Endodermal cell (in vitro differentiated cells): ENCODE measurements at regions not wholly inside any gene's neighbourhood (a gene's known extent, or its start where the extent isn't known, plus 50 kb on each side); places are given as distances from the start of the nearest gene placed in this dataset.

Experiments used
- DNase-seq: peaks from one replicate; pipeline ENCODE4 v3.0.0-alpha.2; 2017
- H3K27ac ChIP-seq: 2 replicates; pipeline ENCODE4 v1.5.1; 2013; ENCODE audit warnings: mild to moderate bottlenecking, low read depth, low read length, moderate library complexity
- H3K27me3 ChIP-seq: 2 replicates; pipeline ENCODE4 v1.6.1; 2013; ENCODE audit warnings: mild to moderate bottlenecking, low read length, moderate library complexity; ENCODE audit not compliant: insufficient read depth, control insufficient read depth, poor library complexity, severe bottlenecking
- H3K36me3 ChIP-seq: 2 replicates; pipeline ENCODE4 v1.7.0; 2013; ENCODE audit warnings: mild to moderate bottlenecking, low read length, moderate library complexity; ENCODE audit not compliant: control insufficient read depth, insufficient read depth
- H3K4me1 ChIP-seq: one replicate; pipeline ENCODE4 v1.7.0; 2013; ENCODE audit warnings: low read length; ENCODE audit not compliant: control insufficient read depth, insufficient read depth
- H3K4me3 ChIP-seq: 2 replicates; pipeline ENCODE4 v1.5.1; 2013; ENCODE audit warnings: mild to moderate bottlenecking, low read length, moderate library complexity
- H3K9ac ChIP-seq: 2 replicates; pipeline ENCODE4 v1.6.1; 2013; ENCODE audit warnings: mild to moderate bottlenecking, low read length, moderate library complexity; ENCODE audit not compliant: poor library complexity, severe bottlenecking; ENCODE audit errors: extremely low read depth
- H3K9me3 ChIP-seq: 2 replicates; pipeline ENCODE4 v1.6.1; 2013; ENCODE audit warnings: mild to moderate bottlenecking, low read length, moderate library complexity; ENCODE audit not compliant: control insufficient read depth
- H3K27ac Mint-ChIP-seq: 2 replicates; pipeline ENCODE4 v1.8.0; 2020; ENCODE audit warnings: mixed read lengths
- H3K27me3 Mint-ChIP-seq: 2 replicates; pipeline ENCODE4 v1.8.0; 2021; ENCODE audit warnings: mild to moderate bottlenecking, mixed read lengths; ENCODE audit not compliant: insufficient read depth
- H3K36me3 Mint-ChIP-seq: 2 replicates; pipeline ENCODE4 v1.8.0; 2020; ENCODE audit warnings: low read depth, mixed read lengths
- H3K4me1 Mint-ChIP-seq: 2 replicates; pipeline ENCODE4 v1.8.0; 2020; ENCODE audit warnings: mixed read lengths
- H3K4me3 Mint-ChIP-seq: 2 replicates; pipeline ENCODE4 v1.8.0; 2020; ENCODE audit warnings: mild to moderate bottlenecking, moderate library complexity, mixed read lengths
- H3K9me3 Mint-ChIP-seq: 2 replicates; pipeline ENCODE4 v1.8.0; 2020; ENCODE audit warnings: mild to moderate bottlenecking, mixed read lengths
- CTCF ChIP-seq: fragments of 200-600 bp; sonication (generic); conservative IDR thresholded peaks from 2 replicates; pipeline ENCODE4 v1.5.0; 2021; ENCODE audit warnings: antibody characterized with exemption, mild to moderate bottlenecking
- WGBS, 2 experiments: methylation state at CpG; one replicate each; pipeline versions ENCODE4 v1.1.5 to v1.1.7; 2013; ENCODE audit warnings: missing lambda C conversion rate in 2 of 2, mixed read lengths in 1 of 2; ENCODE audit not compliant: insufficient coverage in 1 of 2, insufficient read length in 1 of 2; 5-methylcytosine and 5-hydroxymethylcytosine counted together

- peaks cover 8% of the 10 kb centered on the region for H3K4me1 ChIP-seq
- DNase-seq, result no peak
- H3K36me3 Mint-ChIP-seq, result no peaks in the 10 kb centered on the region
- H3K9me3 ChIP-seq, result no peaks in the 10 kb centered on the region
- H3K4me3 ChIP-seq, result no peak overlapping the region
- no peak for TF ChIP-seq CTCF
- H3K27ac Mint-ChIP-seq, result no peak overlapping the region
- no peaks in the 10 kb centered on the region for H3K27me3 Mint-ChIP-seq
- H3K4me3 Mint-ChIP-seq, result no peak overlapping the region
- no peak overlapping the region for H3K9ac ChIP-seq
- 96 to 100% methylated on average over 2 to 6 of the region's 6 CpGs for WGBS, 2 experiments
- H3K27ac ChIP-seq, result no peak overlapping the region
- no peaks in the 10 kb centered on the region for H3K27me3 ChIP-seq
- no peaks in the 10 kb centered on the region for H3K9me3 Mint-ChIP-seq
- no peaks in the 10 kb centered on the region for H3K36me3 ChIP-seq
- peaks cover 16% of the 10 kb centered on the region for H3K4me1 Mint-ChIP-seq
Observed at GRCh38 chr13:74005320-74006157, 128.7 kb downstream of the KLF12 start.

GRCh38 chr13:74004109-74004508, 130.1 kb downstream of the KLF12 start:
- WGBS, 2 experiments, result 93% methylated on average over 2 of the region's 2 CpGs; no CpG with 5 or more reads in 1 of the 2 experiments
- no peak for DNase-seq
- Mint-ChIP-seq H3K9me3 (no peaks in the 10 kb centered on the region), H3K4me1 (peaks cover 10% of the 10 kb centered on the region), H3K4me3 (no peak overlapping the region), H3K27ac (no peak overlapping the region), H3K36me3 (no peaks in the 10 kb centered on the region), H3K27me3 (no peaks in the 10 kb centered on the region)
- H3K27ac ChIP-seq, result no peak overlapping the region
- H3K9me3 ChIP-seq, result no peaks in the 10 kb centered on the region
- no peaks in the 10 kb centered on the region for H3K27me3 ChIP-seq
- no peaks in the 10 kb centered on the region for H3K36me3 ChIP-seq
- H3K4me1 ChIP-seq, result peaks cover 8% of the 10 kb centered on the region
- H3K9ac ChIP-seq, result no peak overlapping the region
- no peak for TF ChIP-seq CTCF
- H3K4me3 ChIP-seq, result no peak overlapping the region

- H3K9me3 ChIP-seq, result no peaks in the 10 kb centered on the region
- no peak overlapping the region for H3K4me3 ChIP-seq
- Mint-ChIP-seq H3K4me1 (peaks cover 4% of the 10 kb centered on the region), H3K27me3 (no peaks in the 10 kb centered on the region), H3K4me3 (no peak overlapping the region), H3K9me3 (no peaks in the 10 kb centered on the region), H3K36me3 (no peaks in the 10 kb centered on the region), H3K27ac (no peak overlapping the region)
- no peaks in the 10 kb centered on the region for H3K36me3 ChIP-seq
- H3K9ac ChIP-seq, result no peak overlapping the region
- TF ChIP-seq CTCF, result no peak
- peaks cover 2% of the 10 kb centered on the region for H3K4me1 ChIP-seq
- 80% methylated on average over 1 of the region's 1 CpG; no CpG with 5 or more reads in 1 of the 2 experiments for whole genome bisulfite sequencing, 2 experiments
- H3K27ac ChIP-seq, result no peak overlapping the region
- DNase-seq, result no peak
- no peaks in the 10 kb centered on the region for H3K27me3 ChIP-seq
Observed at GRCh38 chr13:74003374-74003773, 130.8 kb downstream of the KLF12 start.
